HepG2 (cell line): ENCODE measurements at regions not wholly inside any gene's neighbourhood (a gene's known extent, or its start where the extent isn't known, plus 50 kb on each side); places are given as distances from the start of the nearest gene placed in this dataset.

ENCODE experiments used
- ATAC-seq: fragments of 200-7000 bp; cut with Tn5 transposase; 3 replicates; pipeline ENCODE4 v1.9.1; 2020; ENCODE audit warnings: mild to moderate bottlenecking, moderate library complexity
- BruUV-seq: library from RNA; stranded (reverse); fragments of 400-500 nt; replicated peaks from 2 replicates; lab custom pipeline; 2021; lab: Mats Ljungman, UMichigan
- CTCF ChIA-PET: fragments of 300-600 bp; formaldehyde crosslinking; extraction: SDS; loops from one replicate; lab custom pipeline; 2021; ENCODE audit warnings: low total read pairs, inconsistent platforms, low intra/inter-chr PET ratio; lab: Yijun Ruan, JAX
- POLR2A ChIA-PET: fragments of 350-600 bp; sonication (Branson Sonifier 250); formaldehyde crosslinking; loops from one replicate; lab custom pipeline; 2020; ENCODE audit warnings: antibody characterized with exemption, inconsistent platforms; lab: Yijun Ruan, JAX
- DNase-seq: peaks from one replicate; pipeline ENCODE4 v3.0.0-alpha.2; 2015; ENCODE audit warnings: low spot score
- FAIRE-seq: peaks from 3 replicates; lab custom pipeline; 2011; peaks lifted over from hg19 to GRCh38; lab: Jason Lieb, UNC
- H2AFZ ChIP-seq: one replicate; pipeline ENCODE4 v1.6.1; 2011; ENCODE audit warnings: low read length, inconsistent platforms
- H3K27ac ChIP-seq: fragments of 300-600 bp; 3 replicates; pipeline ENCODE4 v1.8.0; 2011; ENCODE audit warnings: mixed run types, mild to moderate bottlenecking, mixed read lengths, low read length, inconsistent platforms; ENCODE audit not compliant: insufficient read depth; ENCODE audit errors: extremely low read length
- H3K27me3 ChIP-seq, 2 experiments: fragments of 200-600 bp in 1 of 2; 2 replicates in 1 of 2; 3 replicates in 1 of 2; pipeline versions ENCODE4 v1.6.0 to v1.8.0; 2011; ENCODE audit warnings: low read length in 2 of 2, mild to moderate bottlenecking in 2 of 2, moderate library complexity in 2 of 2, inconsistent platforms in 1 of 2; ENCODE audit not compliant: insufficient read depth in 2 of 2, control insufficient read depth in 1 of 2
- H3K36me3 ChIP-seq, 2 experiments: fragments of 200-600 bp in 1 of 2; replicated peaks in 1 of 2; 2 replicates in 1 of 2; 3 replicates in 1 of 2; pipeline versions ENCODE4 v1.5.1 to v1.8.0; 2011; ENCODE audit warnings: low read length in 2 of 2, inconsistent platforms in 1 of 2; ENCODE audit not compliant: insufficient read depth in 2 of 2, control insufficient read depth in 1 of 2
- H3K4me1 ChIP-seq: 2 replicates; pipeline ENCODE4 v1.5.1; 2012; ENCODE audit warnings: low read length, inconsistent platforms; ENCODE audit not compliant: insufficient read depth
- H3K4me2 ChIP-seq: 2 replicates; pipeline ENCODE4 v1.6.0; 2011; ENCODE audit warnings: low read depth, low read length, inconsistent platforms
- H3K4me3 ChIP-seq, 3 experiments: fragments of 200-600 bp in 1 of 3; sonication (generic), shearing (Covaris generic) in 1 of 3; replicated peaks in 1 of 3; 2 replicates each; pipeline ENCODE4 v1.5.1; 2011 to 2016; ENCODE audit warnings: low read length in 3 of 3, inconsistent platforms in 2 of 3, low read depth in 2 of 3, mild to moderate bottlenecking in 2 of 3, control low read depth in 1 of 3, mixed read lengths in 1 of 3; ENCODE audit not compliant: insufficient read depth in 1 of 3
- H3K79me2 ChIP-seq: one replicate; pipeline ENCODE4 v1.6.1; 2011; ENCODE audit warnings: low read length, inconsistent platforms; ENCODE audit not compliant: insufficient read depth
- H3K9ac ChIP-seq: 2 replicates; pipeline ENCODE4 v1.6.0; 2011; ENCODE audit warnings: mild to moderate bottlenecking, low read depth, low read length, inconsistent platforms; ENCODE audit not compliant: insufficient read depth
- H3K9me3 ChIP-seq: 2 replicates; pipeline ENCODE4 v1.5.1; 2012; ENCODE audit warnings: mild to moderate bottlenecking, low read length
- H4K20me1 ChIP-seq: 2 replicates; pipeline ENCODE4 v1.6.0; 2011; ENCODE audit warnings: inconsistent platforms, mild to moderate bottlenecking, low read length, moderate library complexity; ENCODE audit not compliant: insufficient read depth
- AGO2 ChIP-seq: fragments of 200-400 bp; formaldehyde crosslinking; optimal IDR thresholded peaks from 2 replicates; pipeline ENCODE3; 2017; ENCODE audit warnings: mild to moderate bottlenecking, low read depth, low read length, moderate library complexity
- CREB3 ChIP-seq: sonication (generic); formaldehyde crosslinking; IDR thresholded peaks from 2 replicates; pipeline ENCODE4 v1.5.0; 2020; ENCODE audit warnings: missing genetic modification reagents
- GPBP1L1 ChIP-seq: sonication (generic); formaldehyde crosslinking; IDR thresholded peaks from 2 replicates; pipeline ENCODE4 v1.5.0; 2020; ENCODE audit warnings: mild to moderate bottlenecking, missing genetic modification reagents
- HNRNPK ChIP-seq: fragments of 200-400 bp; formaldehyde crosslinking; IDR thresholded peaks from 2 replicates; pipeline ENCODE4 v1.6.1; 2018; ENCODE audit warnings: low read length, low read depth, moderate library complexity, mild to moderate bottlenecking; ENCODE audit not compliant: poor library complexity, severe bottlenecking
- PBX2 ChIP-seq: IDR thresholded peaks from 2 replicates; pipeline ENCODE4 v1.6.1; 2016; ENCODE audit warnings: control low read depth
- SMYD3 ChIP-seq: sonication (generic); formaldehyde crosslinking; IDR thresholded peaks from 2 replicates; pipeline ENCODE4 v1.8.1; 2023; ENCODE audit warnings: mild to moderate bottlenecking, missing genetic modification reagents
- SPEN ChIP-seq: sonication (generic); formaldehyde crosslinking; IDR thresholded peaks from 2 replicates; pipeline ENCODE4 v1.5.1; 2020; ENCODE audit warnings: low read depth, mild to moderate bottlenecking, missing genetic modification reagents
- XBP1 ChIP-seq: sonication (generic); formaldehyde crosslinking; IDR thresholded peaks from 2 replicates; pipeline ENCODE4 v1.5.0; 2020; ENCODE audit warnings: missing genetic modification reagents
- ZNF160 ChIP-seq: sonication (generic); formaldehyde crosslinking; IDR thresholded peaks from 2 replicates; pipeline ENCODE4 v1.8.0; 2022; ENCODE audit warnings: mild to moderate bottlenecking, inconsistent platforms, missing genetic modification reagents
- ZNF251 ChIP-seq: sonication (generic); formaldehyde crosslinking; IDR thresholded peaks from 2 replicates; pipeline ENCODE4 v1.9.0; 2021; ENCODE audit warnings: mild to moderate bottlenecking, missing genetic modification reagents
- ZNF407 ChIP-seq: sonication (generic); formaldehyde crosslinking; IDR thresholded peaks from one replicate; pipeline ENCODE4 v1.5.1; 2020; ENCODE audit warnings: mild to moderate bottlenecking, missing genetic modification reagents; ENCODE audit errors: not compliant biosample characterization
- ZNF709 ChIP-seq: sonication (generic); formaldehyde crosslinking; IDR thresholded peaks from 2 replicates; pipeline ENCODE4 v1.5.0; 2020; ENCODE audit warnings: mild to moderate bottlenecking, missing genetic modification reagents
- ZNF746 ChIP-seq: sonication (generic); formaldehyde crosslinking; IDR thresholded peaks from 2 replicates; pipeline ENCODE4 v1.8.0; 2022; ENCODE audit warnings: mild to moderate bottlenecking, missing genetic modification reagents
- ZNF879 ChIP-seq: sonication (generic); formaldehyde crosslinking; IDR thresholded peaks from 2 replicates; pipeline ENCODE4 v1.8.1; 2023; ENCODE audit warnings: missing genetic modification reagents
- ZSCAN20 ChIP-seq: sonication (generic); formaldehyde crosslinking; IDR thresholded peaks from 2 replicates; pipeline ENCODE4 v1.4.0; 2020; ENCODE audit warnings: missing genetic modification reagents, mild to moderate bottlenecking, borderline replicate concordance
- WGBS: methylation state at CpG from one replicate; pipeline ENCODE4 v1.1.6; 2017; ENCODE audit warnings: low lambda C conversion rate; 5-methylcytosine and 5-hydroxymethylcytosine counted together
- in situ Hi-C: cut with HindIII; loops from 2 replicates; pipeline ENCODE4 v1.10.0; 2017; ENCODE audit warnings: low pct_unique_long_range_greater_than_20kb; ENCODE audit not compliant: extremely low pct_ligation_motif_present
- intact Hi-C: fragments of 100-400 bp; cut with micrococcal nuclease; formaldehyde crosslinking; loops from one replicate; pipeline ENCODE4 v1.10.0; 2022; ENCODE audit not compliant: unreplicated experiment

- Histone ChIP-seq H4K20me1 (no peaks in the 10 kb centered on the region), H3K9ac (no peak overlapping the region), H3K9me3 (no peaks in the 10 kb centered on the region), H3K4me2 (no peak overlapping the region), H3K27me3 (no peaks in the 10 kb centered on the region), H3K79me2 (no peaks in the 10 kb centered on the region), H3K36me3 (no peaks in the 10 kb centered on the region), H3K4me3 (no peak overlapping the region), H3K4me1 (peaks cover 15% of the 10 kb centered on the region), H2AFZ (no peak overlapping the region), H3K27ac (no peak overlapping the region)
- ChIA-PET POLR2A (interaction anchor here (0.6 kb wide), 1 partner anchor 61 kb away, joined by 3 read pairs; no protein-coding TSS in a partner anchor), CTCF (no interaction called here)
- FAIRE-seq = no peak
- ATAC-seq = no peak
- WGBS = 90% methylated on average over 1 of the region's 1 CpG
- no TSS peak for BruUV-seq
- no peak for DNase-seq
- in situ Hi-C loops = no loop called here
- intact Hi-C loops = no loop called here
- TF ChIP-seq XBP1 = no peak
- no peak for TF ChIP-seq ZNF709
- no peak for TF ChIP-seq ZNF160
- no peak for TF ChIP-seq ZNF879 (CRISPR knock-in tag)
- TF ChIP-seq CREB3 (CRISPR knock-in tag) = no peak
- TF ChIP-seq ZNF746 (CRISPR knock-in tag) = no peak
- TF ChIP-seq HNRNPK = no peak
- no peak for TF ChIP-seq ZSCAN20 (CRISPR knock-in tag)
- no peak for TF ChIP-seq GPBP1L1
- no peak for TF ChIP-seq SMYD3 (CRISPR knock-in tag)
- no peak for TF ChIP-seq PBX2 (CRISPR knock-in tag)
- no peak for TF ChIP-seq ZNF251 (CRISPR knock-in tag)
- TF ChIP-seq AGO2 = no peak
- TF ChIP-seq SPEN (CRISPR knock-in tag) = no peak
- TF ChIP-seq ZNF407 (CRISPR knock-in tag) = no peak
These were observed 58.1 kb upstream of the FNDC3B start for GRCh38 chr3:171981271-171981605.
